ENCODE measurements at regions not wholly inside any gene's neighbourhood (a gene's known extent, or its start where the extent isn't known, plus 50 kb on each side); places are given as distances from the start of the nearest gene placed in this dataset.

DNA sequence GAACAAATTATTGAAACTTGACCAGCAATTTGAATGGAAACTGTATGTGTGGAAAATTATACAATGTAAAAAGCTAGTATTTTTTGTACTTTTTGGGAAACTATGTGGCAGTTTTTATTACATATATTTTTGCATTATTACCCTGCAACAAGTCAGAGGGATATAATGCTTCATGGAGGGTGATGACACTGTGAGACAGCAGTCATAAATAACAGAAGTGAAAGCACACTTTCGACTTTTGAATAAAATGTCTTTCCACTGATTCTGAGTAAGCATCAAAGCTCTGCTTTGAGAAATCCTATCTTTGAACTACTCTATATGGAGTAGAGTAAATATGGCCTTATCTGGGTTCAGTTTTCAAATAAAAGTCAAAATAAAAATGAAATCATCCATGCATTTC is 122.6 kb upstream of the PABPC4L start:
- Histone ChIP-seq H3F3A (ENCODE audit: low read length, unreplicated experiment) (no peaks in the 10 kb centered on the region), H3K9me2 (replicated peaks; ENCODE audit: low read length) (no peaks in the 10 kb centered on the region), H3K4me3 (ENCODE audit: low read length) (no peak overlapping the region), H3K27me3 (ENCODE audit: low read length) (no peaks in the 10 kb centered on the region), H3K4me2 (ENCODE audit: low read length) (no peak overlapping the region), H4K20me1 (ENCODE audit: low read length) (no peaks in the 10 kb centered on the region), H3K9ac (ENCODE audit: low read length) (no peak overlapping the region), H3K79me2 (ENCODE audit: low read length) (no peaks in the 10 kb centered on the region), H3K36me3 (ENCODE audit: low read depth, low read length) (no peaks in the 10 kb centered on the region), H3K9me3 (ENCODE audit: low read length) (no peaks in the 10 kb centered on the region), H3K27ac (ENCODE audit: low read length) (no peak overlapping the region), H2AFZ (ENCODE audit: low read length) (no peak overlapping the region), H3K4me1 (ENCODE audit: insufficient read depth, low read length) (no peaks in the 10 kb centered on the region)
- no peak for TF ChIP-seq EZH2phosphoT487 (IDR thresholded peaks at IDR 0.05; ENCODE audit: borderline replicate concordance, low read length)
- no peak for TF ChIP-seq EZH2 (IDR thresholded peaks at IDR 0.05; ENCODE audit: low read length, unreplicated experiment)
- TF ChIP-seq, protein P1, sequence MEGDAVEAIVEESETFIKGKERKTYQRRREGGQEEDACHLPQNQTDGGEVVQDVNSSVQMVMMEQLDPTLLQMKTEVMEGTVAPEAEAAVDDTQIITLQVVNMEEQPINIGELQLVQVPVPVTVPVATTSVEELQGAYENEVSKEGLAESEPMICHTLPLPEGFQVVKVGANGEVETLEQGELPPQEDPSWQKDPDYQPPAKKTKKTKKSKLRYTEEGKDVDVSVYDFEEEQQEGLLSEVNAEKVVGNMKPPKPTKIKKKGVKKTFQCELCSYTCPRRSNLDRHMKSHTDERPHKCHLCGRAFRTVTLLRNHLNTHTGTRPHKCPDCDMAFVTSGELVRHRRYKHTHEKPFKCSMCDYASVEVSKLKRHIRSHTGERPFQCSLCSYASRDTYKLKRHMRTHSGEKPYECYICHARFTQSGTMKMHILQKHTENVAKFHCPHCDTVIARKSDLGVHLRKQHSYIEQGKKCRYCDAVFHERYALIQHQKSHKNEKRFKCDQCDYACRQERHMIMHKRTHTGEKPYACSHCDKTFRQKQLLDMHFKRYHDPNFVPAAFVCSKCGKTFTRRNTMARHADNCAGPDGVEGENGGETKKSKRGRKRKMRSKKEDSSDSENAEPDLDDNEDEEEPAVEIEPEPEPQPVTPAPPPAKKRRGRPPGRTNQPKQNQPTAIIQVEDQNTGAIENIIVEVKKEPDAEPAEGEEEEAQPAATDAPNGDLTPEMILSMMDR (conservative IDR thresholded peaks at IDR 0.05; ENCODE audit: low read depth, low read length): no peak
- ATAC-seq: no peak
- ChIA-PET POLR2A (ENCODE audit: unreplicated experiment) (no interaction called here), CTCF (no interaction called here)
- no TSS peak for BruUV-seq (replicated peaks)
- no peak for DNase-seq
- intact Hi-C loops (cut with micrococcal nuclease): no loop called here

DNA sequence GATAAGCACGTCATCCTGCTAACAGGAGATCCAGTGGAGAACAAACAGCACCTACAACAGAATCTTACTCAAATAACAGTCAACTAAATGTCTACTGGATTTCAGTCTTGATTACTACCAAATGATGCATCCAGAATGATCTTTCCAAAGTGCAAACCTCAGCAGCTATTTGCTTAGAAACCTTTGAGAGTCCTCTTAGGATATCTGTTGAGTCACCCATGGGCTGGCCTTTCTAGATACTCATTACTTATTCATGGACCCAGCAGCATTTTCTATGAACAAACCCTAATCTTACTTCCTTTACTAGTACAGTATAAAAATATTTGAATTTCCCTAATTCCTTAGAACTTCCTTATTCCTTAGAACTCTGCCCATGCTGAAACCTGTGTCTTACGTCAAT is 118.5 kb upstream of the PABPC4L start:
- Histone ChIP-seq H3K4me3 (ENCODE audit: low read length) (no peak overlapping the region), H3K27ac (ENCODE audit: low read length) (no peak overlapping the region), H3K9me3 (ENCODE audit: low read length) (no peaks in the 10 kb centered on the region), H3K4me1 (ENCODE audit: insufficient read depth, low read length) (no peaks in the 10 kb centered on the region), H2AFZ (ENCODE audit: low read length) (no peak overlapping the region), H3K36me3 (ENCODE audit: low read depth, low read length) (no peaks in the 10 kb centered on the region), H3K79me2 (ENCODE audit: low read length) (no peaks in the 10 kb centered on the region), H3K9me2 (replicated peaks; ENCODE audit: low read length) (no peaks in the 10 kb centered on the region), H3K4me2 (ENCODE audit: low read length) (no peak overlapping the region), H3K9ac (ENCODE audit: low read length) (no peak overlapping the region), H3K27me3 (ENCODE audit: low read length) (no peaks in the 10 kb centered on the region), H4K20me1 (ENCODE audit: low read length) (no peaks in the 10 kb centered on the region), H3F3A (ENCODE audit: low read length, unreplicated experiment) (no peaks in the 10 kb centered on the region)
- ATAC-seq (no peak), DNase-seq (peak; percentile 25)
- ChIA-PET CTCF (no interaction called here), POLR2A (ENCODE audit: unreplicated experiment) (interaction anchor here (0.6 kb wide), 1 partner anchor 756 kb away, joined by 21 read pairs; no protein-coding TSS in a partner anchor)
- BruUV-seq (replicated peaks): no TSS peak
- intact Hi-C loops (cut with micrococcal nuclease): no loop called here
- TF ChIP-seq, protein P1 (conservative IDR thresholded peaks at IDR 0.05; ENCODE audit: low read depth, low read length): no peak
- TF ChIP-seq EZH2phosphoT487 (IDR thresholded peaks at IDR 0.05; ENCODE audit: borderline replicate concordance, low read length): no peak
- no peak for TF ChIP-seq EZH2 (IDR thresholded peaks at IDR 0.05; ENCODE audit: low read length, unreplicated experiment)

DNA sequence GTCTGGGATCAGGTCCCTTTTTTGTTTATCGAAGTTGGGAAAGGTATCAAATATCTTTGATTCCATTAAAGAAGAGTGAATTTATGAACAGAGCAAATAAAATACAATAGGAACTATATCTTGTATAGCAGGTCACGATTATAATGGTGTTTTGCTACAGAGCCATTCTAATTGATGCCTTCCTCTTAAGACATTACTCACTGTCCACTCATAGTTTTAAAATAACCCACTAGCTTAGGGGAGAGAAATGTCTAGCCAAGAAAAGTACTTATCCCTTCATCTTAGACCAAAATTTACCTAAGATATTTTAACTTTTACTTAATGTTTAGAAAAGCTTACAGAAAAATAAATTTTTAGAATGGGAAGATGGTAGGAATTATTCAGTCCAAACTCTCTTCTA is 112.0 kb upstream of the PABPC4L start:
- intact Hi-C loops (cut with micrococcal nuclease): no loop called here
- BruUV-seq (replicated peaks): no TSS peak
- ChIA-PET CTCF (no interaction called here), POLR2A (ENCODE audit: unreplicated experiment) (no interaction called here)
- Histone ChIP-seq H3K79me2 (ENCODE audit: low read length) (no peaks in the 10 kb centered on the region), H3K27ac (ENCODE audit: low read length) (no peak overlapping the region), H3F3A (ENCODE audit: low read length, unreplicated experiment) (no peaks in the 10 kb centered on the region), H3K36me3 (ENCODE audit: low read depth, low read length) (no peaks in the 10 kb centered on the region), H3K9me2 (replicated peaks; ENCODE audit: low read length) (no peaks in the 10 kb centered on the region), H3K9ac (ENCODE audit: low read length) (no peak overlapping the region), H4K20me1 (ENCODE audit: low read length) (no peaks in the 10 kb centered on the region), H3K9me3 (ENCODE audit: low read length) (no peaks in the 10 kb centered on the region), H3K4me3 (ENCODE audit: low read length) (no peak overlapping the region), H3K4me2 (ENCODE audit: low read length) (no peak overlapping the region), H3K4me1 (ENCODE audit: insufficient read depth, low read length) (no peaks in the 10 kb centered on the region), H3K27me3 (ENCODE audit: low read length) (no peaks in the 10 kb centered on the region), H2AFZ (ENCODE audit: low read length) (no peak overlapping the region)
- no peak for DNase-seq
- ATAC-seq: peak; percentile 40; the same call in 1 of the 2 replicates
- no peak for TF ChIP-seq EZH2 (IDR thresholded peaks at IDR 0.05; ENCODE audit: low read length, unreplicated experiment)
- TF ChIP-seq, protein P1 (conservative IDR thresholded peaks at IDR 0.05; ENCODE audit: low read depth, low read length): no peak
- TF ChIP-seq EZH2phosphoT487 (IDR thresholded peaks at IDR 0.05; ENCODE audit: borderline replicate concordance, low read length): no peak

Data from PC-3 (cell line).